ENCODE measurements at regions not wholly inside any gene's neighbourhood (a gene's known extent, or its start where the extent isn't known, plus 50 kb on each side); places are given as distances from the start of the nearest gene placed in this dataset.

DNA sequence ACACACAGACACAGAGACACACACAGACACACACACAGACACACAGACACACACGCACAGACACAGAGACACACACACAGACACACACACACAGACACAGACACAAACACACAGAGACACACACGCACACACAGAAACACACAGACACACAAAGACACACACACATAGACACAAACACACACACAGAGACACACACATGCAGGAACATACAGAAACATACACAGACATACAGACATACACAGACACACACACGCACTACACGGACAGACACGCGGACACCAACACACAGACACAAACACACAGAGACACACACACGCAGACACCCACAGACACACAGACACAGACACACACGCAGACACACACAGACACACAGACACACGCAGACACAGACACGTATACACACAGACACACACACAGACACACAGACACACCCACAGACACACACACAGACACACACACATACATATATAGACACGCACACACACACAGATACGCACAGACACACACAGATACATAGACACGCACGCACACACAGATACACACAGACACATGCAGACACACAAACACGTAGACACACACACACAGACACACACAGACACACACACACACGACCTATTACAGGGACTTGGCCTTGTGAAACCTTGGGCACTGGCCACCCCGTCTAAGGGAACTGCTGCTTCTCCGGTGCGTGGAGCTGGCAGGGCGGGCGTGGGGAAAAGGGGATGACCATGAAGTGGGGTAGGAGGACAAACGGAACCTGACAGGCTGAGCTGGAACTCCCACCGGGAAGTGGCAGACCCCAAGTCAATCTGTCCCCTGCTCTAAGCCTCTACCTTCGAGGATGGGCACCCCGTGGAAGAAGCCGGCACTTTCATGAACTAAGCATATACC, 211.4 kb downstream of the TFCP2L1 start:
- TF ChIP-seq POLR2A (IDR thresholded peaks at IDR 0.05) (no peak), CTCF (IDR thresholded peaks at IDR 0.05) (no peak)
